ENCODE measurements at regions not wholly inside any gene's neighbourhood (a gene's known extent, or its start where the extent isn't known, plus 50 kb on each side); places are given as distances from the start of the nearest gene placed in this dataset.

- no peaks in the 10 kb centered on the region for H3K9me3 ChIP-seq (ENCODE audit: control insufficient read depth in 4 of 4, low read length in 3 of 4)
- H3K4me1 ChIP-seq (ENCODE audit: control insufficient read depth in 4 of 4, insufficient read depth in 4 of 4, low read length in 3 of 4): no peaks in the 10 kb centered on the region
- no peaks in the 10 kb centered on the region for H3K36me3 ChIP-seq (ENCODE audit: control insufficient read depth in 4 of 4, insufficient read depth in 3 of 4, low read depth in 1 of 4, low read length in 3 of 4)
- no peak for DNase-seq (ENCODE audit: low spot score)
- no peaks in the 10 kb centered on the region for H3K27me3 ChIP-seq (ENCODE audit: control insufficient read depth in 4 of 4, insufficient read depth in 4 of 4, low read length in 3 of 4)
- 69% methylated on average over 4 of the region's 4 CpGs for WGBS
- no peak overlapping the region for H3K27ac ChIP-seq (ENCODE audit: low read depth in 1 of 2, low read length in 2 of 2)
- no peak overlapping the region for H3K4me3 ChIP-seq (ENCODE audit: low read depth in 1 of 3, low read length in 3 of 3)
- TF ChIP-seq JUND (IDR thresholded peaks at IDR 0.05) (no peak), GABPA (IDR thresholded peaks at IDR 0.05 in 1 of 2, conservative IDR thresholded peaks at IDR 0.05 in 1 of 2) (no peak), FOXA2 (IDR thresholded peaks at IDR 0.05) (no peak), RXRA (IDR thresholded peaks at IDR 0.05) (no peak), ZBTB33 (IDR thresholded peaks at IDR 0.05) (no peak), EGR1 (IDR thresholded peaks at IDR 0.05; ENCODE audit: low read depth in 2 of 2) (no peak), SP1 (IDR thresholded peaks at IDR 0.05) (no peak), HNF4G (IDR thresholded peaks at IDR 0.05) (no peak), YY1 (IDR thresholded peaks at IDR 0.05) (no peak), ATF3 (IDR thresholded peaks at IDR 0.05) (no peak), FOXA1 (IDR thresholded peaks at IDR 0.05) (no peak), NR2F2 (IDR thresholded peaks at IDR 0.05) (no peak), HNF4A (conservative IDR thresholded peaks at IDR 0.05) (no peak), REST (IDR thresholded peaks at IDR 0.05) (no peak), TAF1 (conservative IDR thresholded peaks at IDR 0.05) (no peak), RAD21 (IDR thresholded peaks at IDR 0.05) (no peak)
- TF ChIP-seq, protein P1, sequence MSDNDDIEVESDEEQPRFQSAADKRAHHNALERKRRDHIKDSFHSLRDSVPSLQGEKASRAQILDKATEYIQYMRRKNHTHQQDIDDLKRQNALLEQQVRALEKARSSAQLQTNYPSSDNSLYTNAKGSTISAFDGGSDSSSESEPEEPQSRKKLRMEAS (IDR thresholded peaks at IDR 0.05): no peak
- TF ChIP-seq, protein P2, sequence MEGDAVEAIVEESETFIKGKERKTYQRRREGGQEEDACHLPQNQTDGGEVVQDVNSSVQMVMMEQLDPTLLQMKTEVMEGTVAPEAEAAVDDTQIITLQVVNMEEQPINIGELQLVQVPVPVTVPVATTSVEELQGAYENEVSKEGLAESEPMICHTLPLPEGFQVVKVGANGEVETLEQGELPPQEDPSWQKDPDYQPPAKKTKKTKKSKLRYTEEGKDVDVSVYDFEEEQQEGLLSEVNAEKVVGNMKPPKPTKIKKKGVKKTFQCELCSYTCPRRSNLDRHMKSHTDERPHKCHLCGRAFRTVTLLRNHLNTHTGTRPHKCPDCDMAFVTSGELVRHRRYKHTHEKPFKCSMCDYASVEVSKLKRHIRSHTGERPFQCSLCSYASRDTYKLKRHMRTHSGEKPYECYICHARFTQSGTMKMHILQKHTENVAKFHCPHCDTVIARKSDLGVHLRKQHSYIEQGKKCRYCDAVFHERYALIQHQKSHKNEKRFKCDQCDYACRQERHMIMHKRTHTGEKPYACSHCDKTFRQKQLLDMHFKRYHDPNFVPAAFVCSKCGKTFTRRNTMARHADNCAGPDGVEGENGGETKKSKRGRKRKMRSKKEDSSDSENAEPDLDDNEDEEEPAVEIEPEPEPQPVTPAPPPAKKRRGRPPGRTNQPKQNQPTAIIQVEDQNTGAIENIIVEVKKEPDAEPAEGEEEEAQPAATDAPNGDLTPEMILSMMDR (IDR thresholded peaks at IDR 0.05; ENCODE audit: low read depth, low read length, missing input control): no peak
- no peak overlapping the region for H3K9ac ChIP-seq (ENCODE audit: low read depth in 1 of 2, low read length in 2 of 2)
These were observed 80.2 kb upstream of the FRMPD4 start for GRCh38 chrX:12058087-12058486.
